ENCODE measurements at regions not wholly inside any gene's neighbourhood (a gene's known extent, or its start where the extent isn't known, plus 50 kb on each side); places are given as distances from the start of the nearest gene placed in this dataset.

GRCh38 chr15:67901922-67902321 is 62.1 kb upstream of the RNU6-1 start:
- Histone ChIP-seq H3K9me1 (replicated peaks; ENCODE audit: control insufficient read depth, extremely low read depth, insufficient read depth, low read length) (no peaks in the 10 kb centered on the region), H3K4me1 (ENCODE audit: control insufficient read depth, extremely low read depth, insufficient read depth, low read length) (no peaks in the 10 kb centered on the region), H3K9ac (replicated peaks; ENCODE audit: extremely low read depth, insufficient read depth, low read length) (no peak overlapping the region), H3K9me3 (replicated peaks; ENCODE audit: control insufficient read depth, insufficient read depth, low read length) (no peaks in the 10 kb centered on the region), H3K27me3 (ENCODE audit: control insufficient read depth in 2 of 2, insufficient read depth in 2 of 2, low read length in 2 of 2) (peaks cover 4 to 5% of the 10 kb centered on the region in 2 experiments), H3K36me3 (ENCODE audit: control insufficient read depth in 2 of 2, extremely low read depth in 1 of 2, insufficient read depth in 2 of 2, low read length in 2 of 2) (no peaks in the 10 kb centered on the region), H3K4me2 (ENCODE audit: insufficient read depth, low read length) (no peak overlapping the region), H4K20me1 (replicated peaks; ENCODE audit: control insufficient read depth, extremely low read depth, insufficient read depth, low read length) (no peaks in the 10 kb centered on the region), H2AFZ (ENCODE audit: low read depth, low read length) (no peak overlapping the region), H3K79me2 (ENCODE audit: control insufficient read depth, insufficient read depth, low read length) (no peaks in the 10 kb centered on the region), H3K27ac (ENCODE audit: insufficient read depth, low read depth, low read length) (no peak overlapping the region), H3K4me3 (replicated peaks in 1 of 3; ENCODE audit: insufficient read depth in 1 of 3, low read depth in 1 of 3, low read length in 3 of 3) (no peak overlapping the region)
- no peak for FAIRE-seq
- CTCF ChIA-PET, result no interaction called here
- intact Hi-C loops (cut with micrococcal nuclease) (no loop called here), dilution Hi-C loops (cut with MboI; ENCODE audit: extremely low pct_ligation_motif_present, low sequenced_read_pairs) (no loop called here)
- TF ChIP-seq POLR2AphosphoS5 (IDR thresholded peaks at IDR 0.05; ENCODE audit: insufficient read depth, low read depth, low read length), result no peak
- no peak for TF ChIP-seq MYC (IDR thresholded peaks at IDR 0.05; ENCODE audit: low read depth, low read length)
- no peak for DNase-seq (ENCODE audit: low read depth, low spot score)
- POLR2A ChIA-PET, result no interaction called here
- no TSS peak for BruUV-seq (replicated peaks)

- CTCF ChIA-PET, result no interaction called here
- TF ChIP-seq POLR2AphosphoS5 (IDR thresholded peaks at IDR 0.05; ENCODE audit: insufficient read depth, low read depth, low read length), result no peak
- TF ChIP-seq, protein P1, sequence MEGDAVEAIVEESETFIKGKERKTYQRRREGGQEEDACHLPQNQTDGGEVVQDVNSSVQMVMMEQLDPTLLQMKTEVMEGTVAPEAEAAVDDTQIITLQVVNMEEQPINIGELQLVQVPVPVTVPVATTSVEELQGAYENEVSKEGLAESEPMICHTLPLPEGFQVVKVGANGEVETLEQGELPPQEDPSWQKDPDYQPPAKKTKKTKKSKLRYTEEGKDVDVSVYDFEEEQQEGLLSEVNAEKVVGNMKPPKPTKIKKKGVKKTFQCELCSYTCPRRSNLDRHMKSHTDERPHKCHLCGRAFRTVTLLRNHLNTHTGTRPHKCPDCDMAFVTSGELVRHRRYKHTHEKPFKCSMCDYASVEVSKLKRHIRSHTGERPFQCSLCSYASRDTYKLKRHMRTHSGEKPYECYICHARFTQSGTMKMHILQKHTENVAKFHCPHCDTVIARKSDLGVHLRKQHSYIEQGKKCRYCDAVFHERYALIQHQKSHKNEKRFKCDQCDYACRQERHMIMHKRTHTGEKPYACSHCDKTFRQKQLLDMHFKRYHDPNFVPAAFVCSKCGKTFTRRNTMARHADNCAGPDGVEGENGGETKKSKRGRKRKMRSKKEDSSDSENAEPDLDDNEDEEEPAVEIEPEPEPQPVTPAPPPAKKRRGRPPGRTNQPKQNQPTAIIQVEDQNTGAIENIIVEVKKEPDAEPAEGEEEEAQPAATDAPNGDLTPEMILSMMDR (IDR thresholded peaks at IDR 0.05; ENCODE audit: extremely low read depth in 1 of 2, insufficient read depth in 1 of 2, low read depth in 1 of 2, low read length in 2 of 2), result no peak
- TF ChIP-seq JUN (IDR thresholded peaks at IDR 0.05; ENCODE audit: borderline replicate concordance, insufficient read depth, insufficient read length, low read depth), result no peak
- no peak for TF ChIP-seq FOS (IDR thresholded peaks at IDR 0.05; ENCODE audit: borderline replicate concordance, insufficient read depth, low read length)
- TF ChIP-seq MYC (IDR thresholded peaks at IDR 0.05; ENCODE audit: low read depth, low read length), result no peak
- TF ChIP-seq MAX (IDR thresholded peaks at IDR 0.05; ENCODE audit: insufficient read depth, insufficient read length), result no peak
- TF ChIP-seq EZH2 (IDR thresholded peaks at IDR 0.05; ENCODE audit: borderline replicate concordance, low read depth, low read length, severe bottlenecking), result no peak
- no peak for TF ChIP-seq POLR2A (IDR thresholded peaks at IDR 0.05; ENCODE audit: low read depth, low read length)
- no peak for TF ChIP-seq GATA2 (IDR thresholded peaks at IDR 0.05; ENCODE audit: insufficient read depth, insufficient read length, low read depth, low read length)
- Histone ChIP-seq H2AFZ (ENCODE audit: low read depth, low read length) (no peak overlapping the region), H3K79me2 (ENCODE audit: control insufficient read depth, insufficient read depth, low read length) (no peaks in the 10 kb centered on the region), H3K27ac (ENCODE audit: insufficient read depth, low read depth, low read length) (no peak overlapping the region), H3K9ac (replicated peaks; ENCODE audit: extremely low read depth, insufficient read depth, low read length) (no peak overlapping the region), H3K9me3 (replicated peaks; ENCODE audit: control insufficient read depth, insufficient read depth, low read length) (no peaks in the 10 kb centered on the region), H3K4me2 (ENCODE audit: insufficient read depth, low read length) (no peak overlapping the region), H3K9me1 (replicated peaks; ENCODE audit: control insufficient read depth, extremely low read depth, insufficient read depth, low read length) (no peaks in the 10 kb centered on the region), H3K27me3 (ENCODE audit: control insufficient read depth in 2 of 2, insufficient read depth in 2 of 2, low read length in 2 of 2) (peaks cover 4 to 9% of the 10 kb centered on the region in 2 experiments), H3K36me3 (ENCODE audit: control insufficient read depth in 2 of 2, extremely low read depth in 1 of 2, insufficient read depth in 2 of 2, low read length in 2 of 2) (no peaks in the 10 kb centered on the region), H3K4me3 (replicated peaks in 1 of 3; ENCODE audit: insufficient read depth in 1 of 3, low read depth in 1 of 3, low read length in 3 of 3) (no peak overlapping the region), H4K20me1 (replicated peaks; ENCODE audit: control insufficient read depth, extremely low read depth, insufficient read depth, low read length) (no peaks in the 10 kb centered on the region), H3K4me1 (ENCODE audit: control insufficient read depth, extremely low read depth, insufficient read depth, low read length) (no peaks in the 10 kb centered on the region)
- no peak for DNase-seq (ENCODE audit: low read depth, low spot score)
- no TSS peak for BruUV-seq (replicated peaks)
- intact Hi-C loops (cut with micrococcal nuclease), result no loop called here
- FAIRE-seq, result no peak
- POLR2A ChIA-PET, result no interaction called here
- dilution Hi-C loops (cut with MboI; ENCODE audit: extremely low pct_ligation_motif_present, low sequenced_read_pairs), result no loop called here
Observed at GRCh38 chr15:67902579-67903009, 62.7 kb upstream of the RNU6-1 start.
